ENCODE measurements at regions not wholly inside any gene's neighbourhood (a gene's known extent, or its start where the extent isn't known, plus 50 kb on each side); places are given as distances from the start of the nearest gene placed in this dataset.

DNA sequence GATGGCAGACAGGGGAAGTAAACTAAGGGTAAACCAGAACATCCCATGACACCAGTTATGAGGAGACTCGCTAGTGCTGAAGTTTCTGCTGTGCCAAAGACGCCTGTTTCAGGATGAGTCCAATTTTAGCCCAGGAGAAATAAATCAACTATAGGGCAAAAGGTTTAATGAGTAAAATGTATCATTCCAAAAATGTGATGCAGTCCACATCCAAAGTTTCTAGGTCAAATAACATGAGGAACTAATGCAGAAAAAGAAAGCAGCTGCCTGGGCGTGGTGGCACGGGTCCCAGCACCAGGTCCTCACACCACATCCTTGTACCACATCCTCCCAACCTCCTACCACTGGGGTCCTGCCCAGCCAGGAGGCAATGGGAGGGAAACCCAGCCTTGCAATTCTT lies 126.9 kb upstream of the CTAGE1 start:
- no peak for DNase-seq (ENCODE audit: low read depth in 2 of 2)

DNA sequence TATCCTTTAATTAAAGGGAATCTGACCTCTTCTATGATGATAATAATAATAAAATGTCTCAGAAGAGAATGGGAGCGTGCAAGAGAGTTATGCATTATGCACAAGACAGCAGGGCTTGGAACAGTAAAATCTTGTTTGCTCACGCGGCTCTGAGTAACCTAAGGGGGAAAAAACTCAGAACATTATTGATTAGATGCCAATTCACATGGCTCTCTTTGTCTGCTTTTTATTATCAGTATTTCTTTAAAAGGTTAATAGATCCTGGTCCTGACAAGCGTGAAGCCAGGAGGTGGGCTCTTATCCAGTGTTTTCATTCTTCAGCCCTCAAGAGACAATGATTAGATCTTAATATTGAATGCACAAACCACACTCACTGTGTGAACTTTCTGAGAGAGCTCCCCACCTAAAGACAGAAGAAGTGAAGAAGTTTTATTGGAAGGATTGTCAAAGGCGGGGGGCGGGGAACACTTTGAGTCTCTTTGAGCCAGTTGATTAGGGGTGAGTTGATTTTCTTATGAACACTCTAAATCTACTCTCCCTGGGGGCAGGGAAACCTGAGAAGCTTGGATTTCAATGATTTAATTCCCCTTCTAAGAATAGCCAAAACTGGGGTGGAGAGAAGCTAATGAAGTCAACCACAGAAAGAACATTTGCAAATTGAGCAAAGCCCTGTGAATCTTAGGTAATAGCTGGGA lies 127.5 kb upstream of the CTAGE1 start:
- no peak for DNase-seq (ENCODE audit: low read depth in 2 of 2)

DNA sequence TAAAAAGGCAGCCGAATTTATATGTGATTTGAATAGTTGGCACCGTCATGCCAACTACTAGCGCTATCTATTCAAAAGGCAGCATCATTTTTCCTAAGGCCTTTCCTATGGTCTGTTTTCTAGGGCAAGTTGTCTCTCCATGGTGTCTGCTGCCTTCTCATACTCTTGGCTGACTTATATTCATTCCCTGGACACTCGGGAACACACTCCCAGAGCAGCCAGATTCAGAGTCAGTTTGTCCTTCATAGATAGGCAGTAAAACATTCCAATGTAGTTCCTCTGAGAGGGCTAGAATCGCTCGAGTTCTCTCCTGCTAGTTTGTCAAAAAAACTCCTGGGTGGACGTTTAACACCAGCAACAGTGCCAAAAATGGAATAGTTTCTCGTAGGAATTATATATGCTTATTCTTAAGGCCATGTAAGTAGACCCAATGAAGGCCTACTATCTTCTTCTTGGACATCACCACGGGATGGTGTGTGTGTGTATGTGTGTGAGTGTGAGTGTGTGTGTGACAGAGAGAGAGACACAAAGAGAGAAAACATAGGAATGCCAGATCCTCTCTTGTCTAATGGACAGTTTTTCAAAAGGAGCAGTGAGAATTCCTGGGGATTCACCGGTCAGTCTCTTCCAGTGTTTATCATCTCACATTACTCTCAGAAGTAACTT lies 129.3 kb upstream of the CTAGE1 start:
- no peak for DNase-seq (ENCODE audit: low read depth in 2 of 2)

DNA sequence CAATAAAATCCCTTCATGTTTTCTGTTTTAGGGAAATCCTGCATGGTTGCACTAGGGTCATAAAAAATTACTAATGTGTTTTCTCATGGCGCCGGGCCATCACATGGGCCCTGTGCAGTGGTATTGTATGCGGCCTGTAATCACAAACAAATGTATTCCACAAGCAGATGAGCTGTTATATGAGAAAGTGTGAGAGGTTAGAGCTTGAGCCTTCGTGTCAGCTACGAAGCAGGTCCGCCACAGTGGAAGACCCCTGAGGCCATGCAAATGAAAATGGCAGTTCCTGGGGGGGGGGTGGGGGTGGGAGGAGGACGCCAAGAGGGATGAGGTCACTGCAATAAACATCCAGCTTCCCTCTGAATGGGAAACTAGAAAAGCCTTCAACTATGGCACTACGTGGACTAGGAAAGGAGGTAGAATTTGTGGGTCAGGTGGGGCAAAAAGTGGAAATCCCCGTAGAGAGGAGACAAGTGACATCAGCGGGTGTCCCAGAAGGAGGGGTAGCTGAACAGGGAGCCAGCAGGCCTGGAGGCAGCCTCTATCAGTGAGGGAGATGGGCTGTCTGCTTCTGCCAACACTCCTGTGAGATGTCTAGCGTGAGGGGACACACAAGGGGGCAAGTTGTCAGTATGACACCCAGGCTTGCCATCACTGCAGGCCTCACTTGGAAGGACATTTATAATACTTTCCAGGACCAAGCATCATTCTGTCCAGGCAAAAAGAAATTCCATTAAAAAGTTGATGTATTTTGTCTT lies 130.3 kb upstream of the CTAGE1 start:
- no peak for DNase-seq (ENCODE audit: low read depth in 2 of 2)

DNA sequence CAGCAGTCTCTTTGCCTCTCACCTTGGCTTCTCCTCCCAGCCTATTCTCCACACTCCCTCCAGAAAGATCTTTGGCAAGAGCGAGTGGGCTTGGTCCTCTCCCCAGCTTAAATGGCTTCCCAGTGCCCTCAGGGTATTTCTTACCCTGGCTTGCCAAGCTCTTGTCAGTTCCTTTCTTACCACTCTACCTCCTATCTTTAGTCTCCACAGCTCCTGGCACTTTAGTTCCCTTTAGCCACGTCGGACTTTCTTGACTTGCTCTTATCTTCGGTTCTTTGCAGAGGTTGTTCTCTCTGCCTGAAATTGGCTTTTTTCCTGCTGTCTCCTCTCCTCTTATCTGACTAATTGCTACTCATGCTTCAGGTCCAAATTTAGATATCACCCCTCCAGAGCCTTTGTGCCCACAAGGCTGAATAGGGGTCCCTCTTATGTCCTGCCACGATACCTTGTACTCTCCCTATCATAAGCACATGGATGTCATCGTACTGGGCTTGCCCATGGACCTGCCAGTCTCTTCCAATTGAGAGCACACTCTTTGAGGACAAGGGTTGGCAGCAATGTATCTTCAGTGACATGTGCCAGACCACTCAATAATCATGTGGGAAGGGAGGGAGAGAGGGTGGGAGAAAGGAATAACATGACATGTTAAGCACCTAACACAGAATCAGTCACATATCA lies 131.7 kb upstream of the CTAGE1 start:
- no peak for DNase-seq (ENCODE audit: low read depth in 2 of 2)

DNA sequence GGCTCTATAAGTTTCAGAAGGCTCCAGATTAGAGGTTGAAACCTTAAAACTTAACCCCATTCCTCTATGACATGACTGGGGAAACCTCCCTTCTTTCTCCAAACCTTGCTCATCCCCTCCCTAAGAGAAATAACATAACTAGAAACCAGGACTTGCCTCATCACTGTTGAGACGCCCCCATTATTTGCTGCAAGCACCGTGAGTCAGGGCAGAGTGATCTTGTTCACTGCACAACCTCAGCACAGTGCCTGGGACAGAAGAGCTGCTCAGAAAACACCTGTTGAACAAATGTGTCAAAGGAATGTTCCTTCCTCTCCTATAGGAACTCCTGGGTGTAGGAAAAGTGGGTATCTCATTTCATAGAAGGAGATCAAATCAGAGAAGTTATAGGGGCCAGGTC lies 132.7 kb upstream of the CTAGE1 start:
- DNase-seq (ENCODE audit: low read depth in 2 of 2): no peak

DNA sequence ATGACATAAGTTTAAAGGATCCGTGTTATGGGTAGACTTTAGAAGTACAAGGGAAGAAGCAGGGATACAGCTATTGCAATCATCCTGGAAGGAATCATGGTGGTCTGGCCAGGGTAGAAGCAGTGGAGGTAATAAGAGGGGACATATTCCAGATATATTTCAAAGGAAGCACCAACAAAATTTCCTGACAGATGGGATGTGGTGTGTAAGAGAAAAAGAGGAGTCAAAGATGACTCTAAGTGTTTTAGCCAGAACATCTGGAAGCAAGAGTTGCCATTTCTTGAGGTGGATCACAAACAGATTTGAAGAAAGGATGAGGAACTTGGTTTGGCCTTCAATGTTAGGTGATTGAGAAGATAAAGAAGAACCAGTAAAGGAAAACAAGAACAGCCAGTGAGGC lies 133.1 kb upstream of the CTAGE1 start:
- DNase-seq (ENCODE audit: low read depth in 2 of 2): no peak

DNA sequence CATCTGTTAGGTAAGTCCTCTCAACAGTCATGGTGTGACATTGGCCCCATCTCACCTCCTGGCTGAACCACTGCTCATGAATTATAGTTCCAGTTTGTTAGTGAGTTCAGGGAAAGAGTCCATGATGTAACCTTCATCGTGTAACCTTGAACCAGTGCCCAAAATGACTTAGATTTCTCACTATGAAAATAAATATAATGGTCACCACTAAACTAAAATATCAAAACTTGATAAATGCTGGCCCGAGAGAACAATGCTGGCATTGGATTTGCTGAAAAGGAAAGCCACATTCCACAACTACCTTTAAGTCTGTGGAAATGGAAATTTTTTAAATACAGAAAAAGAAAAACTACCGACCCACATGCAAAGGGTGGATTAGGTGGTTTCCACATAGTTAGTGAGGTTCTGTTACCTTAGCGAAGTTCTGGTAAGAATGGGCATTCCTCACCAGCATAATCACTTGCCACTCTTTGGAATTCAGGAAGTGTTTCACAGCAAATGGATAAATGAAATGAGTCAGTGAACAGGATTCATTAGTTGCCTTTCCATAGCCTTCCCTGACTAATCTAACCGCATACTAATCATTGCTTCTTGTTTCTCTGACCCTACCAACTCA lies 133.9 kb upstream of the CTAGE1 start:
- DNase-seq (ENCODE audit: low read depth in 2 of 2): no peak

DNA sequence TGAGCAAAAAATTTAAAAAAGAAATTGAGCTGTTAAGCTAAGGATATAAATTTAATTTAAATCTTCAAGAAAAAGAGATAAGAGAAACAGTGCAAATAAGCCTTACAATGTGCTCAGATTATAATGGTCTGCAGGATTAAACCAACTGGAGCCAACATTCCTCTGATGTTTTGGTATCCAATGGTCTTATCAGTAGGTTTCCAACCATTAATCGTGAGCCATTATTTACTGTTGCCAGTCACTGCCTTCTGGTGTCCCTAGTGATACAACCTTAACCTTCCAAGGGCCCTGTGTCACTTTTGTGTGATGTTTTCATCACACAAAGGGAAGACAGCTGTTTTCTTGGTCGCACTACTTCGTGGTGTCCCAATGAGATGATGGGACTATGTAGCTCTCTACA lies 134.5 kb upstream of the CTAGE1 start:
- no peak for DNase-seq (ENCODE audit: low read depth in 2 of 2)

DNA sequence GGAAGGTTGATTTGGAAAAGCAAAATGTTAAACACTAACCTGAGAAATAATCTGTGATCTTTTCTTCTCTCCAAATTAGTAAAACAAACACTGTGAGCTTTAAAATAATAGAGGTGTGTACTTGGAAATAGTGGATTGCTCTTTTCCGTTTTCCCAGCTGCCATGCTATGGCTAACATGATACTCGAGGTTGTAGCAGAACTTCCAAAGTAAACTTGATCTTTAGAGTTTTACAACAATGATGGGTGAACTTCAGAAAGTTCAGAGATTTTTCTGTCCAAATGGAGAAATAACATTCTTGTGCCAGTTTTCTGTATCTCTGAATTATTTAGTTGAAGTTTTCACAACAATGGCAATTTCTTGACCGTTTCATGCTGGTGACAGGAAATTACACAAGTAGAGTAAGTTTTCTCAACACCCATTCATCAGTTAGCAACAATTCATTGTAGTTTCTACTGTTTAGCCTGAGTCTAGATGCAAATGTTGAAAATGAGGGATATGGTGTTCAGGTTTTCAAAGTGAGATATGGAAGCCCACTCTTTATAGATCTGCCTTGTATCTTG lies 135.3 kb upstream of the CTAGE1 start:
- no peak for DNase-seq (ENCODE audit: low read depth in 2 of 2)

DNA sequence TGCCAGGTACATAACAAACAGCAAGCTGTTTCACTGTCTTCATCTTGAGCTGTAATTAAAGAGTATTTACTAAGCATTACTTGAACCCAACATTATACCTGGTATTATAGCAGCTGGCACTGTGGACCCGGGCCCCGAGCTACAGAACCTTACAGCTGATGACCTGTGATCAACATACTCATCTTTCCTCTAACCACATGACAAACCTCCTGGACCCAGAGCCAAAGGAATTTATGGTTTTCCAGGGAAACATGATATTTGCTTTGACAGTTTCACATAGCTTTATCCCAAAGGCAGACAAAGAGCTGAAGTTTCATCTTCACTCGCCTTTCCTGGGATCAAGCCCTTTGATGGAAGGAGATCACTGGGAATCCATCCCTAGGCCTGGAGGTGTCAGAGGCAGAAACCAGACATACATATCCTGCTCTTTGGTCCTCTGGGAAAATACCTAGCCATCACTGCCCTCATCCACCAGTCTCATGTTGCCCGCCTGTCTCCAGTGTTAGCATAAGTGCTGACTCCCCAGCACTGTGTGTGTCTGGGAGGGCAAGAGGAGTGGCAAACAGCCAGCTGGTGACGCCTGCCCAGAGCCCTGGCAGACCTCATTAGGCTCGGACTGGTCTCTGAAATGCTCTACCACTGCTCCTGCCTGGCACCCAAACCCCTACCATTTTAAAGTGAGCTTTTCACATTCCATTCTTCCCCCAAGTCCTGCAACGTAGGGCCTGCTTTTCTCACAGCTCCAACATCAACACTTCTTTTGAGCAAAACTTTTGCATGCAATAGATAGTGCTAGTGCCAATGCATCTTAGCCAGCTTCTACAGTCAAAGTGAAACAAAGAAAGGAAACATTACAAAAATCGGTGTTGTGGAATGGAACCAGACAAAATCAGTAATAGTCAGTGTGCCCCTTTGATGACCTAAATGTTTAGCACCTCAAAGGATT lies 138.8 kb upstream of the CTAGE1 start:
- no peak for DNase-seq (ENCODE audit: low read depth in 2 of 2)

DNA sequence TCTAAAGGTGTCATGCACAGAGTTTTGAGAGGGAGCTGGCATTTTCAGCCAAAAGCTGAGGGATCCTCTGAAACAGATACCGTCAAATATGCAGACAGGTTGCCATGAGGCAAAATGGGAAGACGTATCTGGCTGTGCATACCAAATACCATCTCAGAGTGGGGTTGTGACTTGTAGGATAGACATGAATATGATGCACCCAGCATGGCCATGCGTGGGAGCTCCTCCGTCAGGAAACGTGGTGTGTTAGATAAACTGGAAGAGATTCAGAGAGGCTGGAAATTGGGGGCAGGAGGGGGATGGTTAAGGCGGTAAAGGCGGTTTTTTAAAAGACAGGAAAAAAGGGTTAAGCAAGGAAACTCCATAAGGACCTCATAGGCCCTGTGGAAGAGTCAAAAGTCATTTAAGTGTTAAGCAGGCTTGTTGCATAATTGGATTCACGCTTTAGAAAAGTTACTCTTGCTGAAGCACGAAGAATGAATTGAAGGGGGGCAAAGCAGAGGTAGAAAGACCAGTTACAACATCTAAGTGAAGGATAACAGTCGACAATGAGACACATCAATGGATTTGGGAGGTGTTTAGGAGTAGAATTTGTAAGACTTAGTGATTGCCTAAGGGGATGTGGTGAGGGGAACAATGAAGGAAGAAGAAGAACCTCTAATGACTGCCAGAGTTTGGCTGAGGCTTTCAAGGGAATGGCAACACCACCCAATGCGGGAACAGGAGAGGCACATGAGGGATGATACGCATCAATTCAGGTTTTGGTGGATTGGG lies 139.6 kb upstream of the CTAGE1 start:
- DNase-seq (ENCODE audit: low read depth in 2 of 2): no peak

DNA sequence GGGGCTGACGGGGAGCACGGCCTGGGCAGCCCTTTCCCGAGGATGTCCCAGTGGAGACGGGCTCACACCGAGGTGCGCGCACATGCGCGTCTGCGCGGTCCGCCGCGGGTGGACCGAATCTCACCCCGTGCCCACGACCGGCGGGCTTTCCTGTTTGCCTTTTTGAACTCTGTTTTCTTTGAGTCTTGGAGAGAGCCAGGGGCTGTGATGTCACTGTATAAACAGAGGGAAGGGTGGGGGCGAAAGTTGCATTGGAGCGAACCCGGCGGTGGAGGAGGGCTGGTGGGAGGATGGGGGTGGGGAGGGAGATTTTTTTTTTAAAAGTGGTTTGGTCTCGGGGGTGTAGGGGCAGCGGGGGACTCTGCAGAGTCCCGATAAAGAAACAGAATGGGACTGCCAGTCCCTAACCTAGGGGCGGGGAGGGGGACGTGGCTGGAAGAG lies 141.2 kb upstream of the CTAGE1 start:
- no peak for DNase-seq (ENCODE audit: low read depth in 2 of 2)

DNA sequence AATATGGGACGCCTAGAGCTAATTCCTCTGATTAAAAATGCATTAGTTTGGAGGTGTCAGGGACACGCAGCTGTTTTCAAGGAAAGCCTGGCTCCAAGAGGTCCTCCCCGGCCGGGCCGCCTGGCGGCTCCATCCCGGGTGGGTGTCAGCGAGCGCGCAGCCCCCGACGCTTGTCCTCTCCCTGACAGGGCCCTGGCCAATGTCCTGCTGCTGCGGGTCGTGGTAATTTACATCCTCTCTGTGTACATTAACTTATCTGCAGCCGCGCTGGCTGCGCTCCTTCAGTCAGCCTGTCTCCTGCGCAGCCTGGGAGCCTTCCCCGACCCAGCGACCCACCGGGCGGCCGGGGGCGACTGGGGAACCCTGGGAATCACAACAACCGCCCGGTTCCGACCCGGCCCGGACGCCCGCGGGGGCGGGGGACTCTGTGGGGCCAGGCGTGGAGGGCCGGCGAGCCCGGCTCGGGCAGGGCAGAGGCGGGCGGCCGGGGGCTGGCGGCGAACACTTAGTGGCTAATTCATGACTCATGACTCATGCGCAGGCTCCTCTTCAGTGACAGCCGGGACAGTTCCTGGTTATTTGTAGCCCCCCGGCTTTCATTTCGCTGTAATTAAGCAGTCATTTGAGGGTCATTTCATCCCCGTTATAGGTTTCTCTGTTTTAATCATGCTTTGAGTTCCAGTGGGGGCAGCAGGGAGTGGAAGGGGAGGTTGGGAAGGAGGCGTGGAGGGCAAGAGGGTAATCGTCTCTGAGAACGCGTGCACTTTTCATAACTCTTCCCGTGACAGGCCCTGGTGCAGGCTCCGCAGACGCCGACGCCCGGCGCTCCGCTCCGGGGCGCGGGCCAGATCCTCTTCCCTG lies 141.9 kb upstream of the CTAGE1 start:
- DNase-seq (ENCODE audit: low read depth in 2 of 2): peak in 1 of 2 donors; percentile 4

DNA sequence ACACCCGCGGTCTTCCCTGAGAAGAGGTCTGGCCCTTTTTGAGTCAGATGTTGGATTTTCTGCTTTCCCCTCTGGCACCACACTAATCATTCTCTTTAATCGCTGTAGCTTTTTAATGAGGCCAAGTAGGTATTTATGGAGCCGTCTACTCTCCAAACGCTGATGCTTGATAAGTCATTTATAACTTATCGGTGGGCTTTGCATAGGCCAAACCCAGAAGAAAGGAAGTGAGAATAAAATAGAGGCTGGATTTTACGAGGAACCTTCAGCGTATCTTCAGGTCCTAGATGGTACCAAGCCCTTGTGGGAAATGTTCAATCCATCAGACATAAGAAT lies 142.5 kb upstream of the CTAGE1 start:
- no peak for DNase-seq (ENCODE audit: low read depth in 2 of 2)

DNA sequence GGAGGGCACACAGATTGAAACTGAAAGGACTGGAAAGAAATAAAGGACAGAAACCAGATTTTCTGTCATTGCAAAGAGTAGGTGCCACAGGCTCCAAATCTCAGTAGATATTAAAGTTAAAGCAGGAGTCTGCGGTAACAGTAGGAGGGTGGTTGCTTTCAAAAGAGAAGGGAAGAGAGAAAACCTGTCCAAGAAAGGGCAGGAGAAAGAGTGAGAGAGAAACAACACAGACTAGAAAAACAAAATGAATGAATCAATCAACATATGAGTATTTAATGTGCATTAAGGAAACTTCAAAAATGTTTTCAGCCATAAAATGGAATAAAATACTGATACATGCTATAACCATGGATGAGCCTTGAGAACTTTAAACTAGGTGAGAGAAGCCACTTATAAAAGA lies 143.1 kb upstream of the CTAGE1 start:
- no peak for DNase-seq (ENCODE audit: low read depth in 2 of 2)

DNA sequence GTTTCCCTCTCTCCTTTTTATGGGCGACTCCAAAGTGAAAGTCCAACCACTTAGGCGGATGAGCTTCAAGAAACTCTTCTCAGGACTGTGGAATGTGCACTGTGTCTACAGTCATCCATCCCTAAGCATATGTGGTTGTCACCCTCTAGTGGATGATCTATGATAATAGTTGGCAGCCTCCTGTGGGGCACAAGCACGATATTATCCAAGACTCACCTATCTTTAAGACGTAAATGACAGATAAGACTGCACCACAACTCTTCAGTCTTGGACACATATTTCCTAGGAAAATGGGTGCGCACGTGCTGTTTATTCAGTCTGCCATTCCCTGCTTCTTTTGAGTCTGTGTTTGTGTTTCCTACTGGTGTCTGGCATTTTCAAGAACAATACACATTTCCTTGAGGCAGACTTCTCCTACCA lies 145.5 kb upstream of the CTAGE1 start:
- no peak for DNase-seq (ENCODE audit: low read depth in 2 of 2)

DNA sequence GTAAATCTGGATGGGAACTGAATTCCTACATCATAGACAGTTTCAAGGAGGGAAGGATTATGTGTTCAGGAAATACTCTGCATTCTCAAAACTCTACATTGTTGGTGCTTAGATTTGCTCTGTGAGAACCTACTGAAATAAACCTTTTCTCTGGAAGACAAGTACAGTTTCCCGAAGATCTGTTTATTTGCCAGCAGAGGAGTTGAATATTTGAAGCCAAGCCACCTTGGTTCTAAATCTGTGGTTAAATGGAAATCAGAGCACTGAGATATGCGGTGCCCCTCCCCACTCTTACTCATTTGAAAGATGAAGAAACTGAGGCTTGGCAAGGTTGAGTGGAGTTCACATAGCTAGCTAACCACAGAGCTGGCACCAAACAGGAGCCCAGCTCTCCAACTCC lies 146.3 kb upstream of the CTAGE1 start:
- DNase-seq (ENCODE audit: low read depth in 2 of 2): no peak

All from stimulated activated CD4-positive, alpha-beta T cell treated with anti-CD3 and anti-CD28 coated beads, Interleukin-1b, Interleukin-23, amount 100 ng/mL, for 4 hours (primary cell).